HG03342 (cell line): ENCODE measurements at regions not wholly inside any gene's neighbourhood (a gene's known extent, or its start where the extent isn't known, plus 50 kb on each side); places are given as distances from the start of the nearest gene placed in this dataset.
"Not testable (repeated sequence)": the region's sequence is repeated elsewhere in the genome, so short reads cannot be mapped to it uniquely, and the experiment has no call there.

Experiments
- ATAC-seq: cut with Tn5 transposase; IDR thresholded peaks from one replicate; pipeline ENCODE4 v1.9.1; 2021; ENCODE audit warnings: mild to moderate bottlenecking, moderate library complexity; ENCODE audit not compliant: unreplicated experiment

GRCh38 chr9:118624608-118625007, 744.6 kb downstream of the BRINP1 start:
- no peak for ATAC-seq

- no peak for ATAC-seq
Observed at GRCh38 chr9:118630079-118630478, 739.2 kb downstream of the BRINP1 start.

GRCh38 chr9:118630931-118631595, 738.2 kb downstream of the BRINP1 start:
- ATAC-seq, result no peak

GRCh38 chr9:118631956-118632355, 737.3 kb downstream of the BRINP1 start:
- ATAC-seq, result no peak

GRCh38 chr9:118635416-118635815, 733.8 kb downstream of the BRINP1 start:
- no peak for ATAC-seq

- no peak for ATAC-seq
Observed at GRCh38 chr9:118637681-118638080, 731.6 kb downstream of the BRINP1 start.

- ATAC-seq, result no peak
Observed at GRCh38 chr9:118640836-118641560, 728.2 kb downstream of the BRINP1 start.

- no peak for ATAC-seq
Observed at GRCh38 chr9:118643118-118643517, 726.1 kb downstream of the BRINP1 start.

- no peak for ATAC-seq
Observed at GRCh38 chr9:118644066-118644465, 725.2 kb downstream of the BRINP1 start.

GRCh38 chr9:118647331-118647730, 721.9 kb downstream of the BRINP1 start:
- ATAC-seq, result no peak

GRCh38 chr9:118650417-118650816, 718.8 kb downstream of the BRINP1 start:
- no peak for ATAC-seq

- no peak for ATAC-seq
Observed at GRCh38 chr9:118651511-118651910, 717.7 kb downstream of the BRINP1 start.

- no peak for ATAC-seq
Observed at GRCh38 chr9:118652258-118652657, 717.0 kb downstream of the BRINP1 start.

GRCh38 chr9:118652912-118653311, 716.3 kb downstream of the BRINP1 start:
- no peak for ATAC-seq

GRCh38 chr9:118659011-118659410, 710.2 kb downstream of the BRINP1 start:
- ATAC-seq, result no peak

GRCh38 chr9:118665226-118665919, 703.9 kb downstream of the BRINP1 start:
- no peak for ATAC-seq

GRCh38 chr9:118670011-118670953, 699.0 kb downstream of the BRINP1 start:
- no peak for ATAC-seq

GRCh38 chr9:118674942-118675341, 694.3 kb downstream of the BRINP1 start:
- ATAC-seq, result no peak

GRCh38 chr9:118677936-118678653, 691.1 kb downstream of the BRINP1 start:
- ATAC-seq, result not testable (repeated sequence)

GRCh38 chr9:118686959-118687358, 682.3 kb downstream of the BRINP1 start:
- ATAC-seq, result no peak
